Fibroblast of lung (primary cell): ENCODE measurements at regions not wholly inside any gene's neighbourhood (a gene's known extent, or its start where the extent isn't known, plus 50 kb on each side); places are given as distances from the start of the nearest gene placed in this dataset.

ENCODE experiments used
- EZH2 ChIP-seq: IDR thresholded peaks from 2 replicates; pipeline ENCODE4 v1.5.1; 2012; ENCODE audit warnings: low read length, control low read depth, mild to moderate bottlenecking; ENCODE audit errors: missing control alignments
- TF ChIP-seq, protein P1 (sequence below), 2 donors: IDR thresholded peaks in 1 of 2; conservative IDR thresholded peaks in 1 of 2; 1 replicate in 1 of 2; 2 replicates in 1 of 2; pipeline ENCODE4 v1.5.1; 2011 to 2012; ENCODE audit warnings: low read length in 2 of 2, control low read depth in 1 of 2, inconsistent platforms in 1 of 2, low read depth in 1 of 2, mild to moderate bottlenecking in 1 of 2

DNA sequence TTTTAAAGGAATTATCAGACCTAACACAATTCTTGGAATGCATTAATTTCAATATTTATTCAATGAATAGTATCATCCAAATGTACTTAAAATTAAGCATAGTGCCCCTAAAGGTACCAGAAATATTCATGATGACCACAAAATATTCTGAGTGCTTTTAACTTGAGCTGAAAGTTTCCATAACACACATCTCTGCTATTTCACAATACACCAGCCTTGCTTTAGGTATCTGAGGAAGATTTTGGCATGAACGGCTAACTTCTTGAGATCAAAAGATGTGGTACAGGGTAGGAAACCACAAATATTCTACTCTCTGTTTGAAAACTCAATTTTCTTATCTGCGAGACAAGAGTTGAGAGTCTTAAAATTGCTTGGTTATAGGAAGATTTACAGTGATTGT, 538.3 kb upstream of the PCDH7 start:
- TF ChIP-seq, protein P1, sequence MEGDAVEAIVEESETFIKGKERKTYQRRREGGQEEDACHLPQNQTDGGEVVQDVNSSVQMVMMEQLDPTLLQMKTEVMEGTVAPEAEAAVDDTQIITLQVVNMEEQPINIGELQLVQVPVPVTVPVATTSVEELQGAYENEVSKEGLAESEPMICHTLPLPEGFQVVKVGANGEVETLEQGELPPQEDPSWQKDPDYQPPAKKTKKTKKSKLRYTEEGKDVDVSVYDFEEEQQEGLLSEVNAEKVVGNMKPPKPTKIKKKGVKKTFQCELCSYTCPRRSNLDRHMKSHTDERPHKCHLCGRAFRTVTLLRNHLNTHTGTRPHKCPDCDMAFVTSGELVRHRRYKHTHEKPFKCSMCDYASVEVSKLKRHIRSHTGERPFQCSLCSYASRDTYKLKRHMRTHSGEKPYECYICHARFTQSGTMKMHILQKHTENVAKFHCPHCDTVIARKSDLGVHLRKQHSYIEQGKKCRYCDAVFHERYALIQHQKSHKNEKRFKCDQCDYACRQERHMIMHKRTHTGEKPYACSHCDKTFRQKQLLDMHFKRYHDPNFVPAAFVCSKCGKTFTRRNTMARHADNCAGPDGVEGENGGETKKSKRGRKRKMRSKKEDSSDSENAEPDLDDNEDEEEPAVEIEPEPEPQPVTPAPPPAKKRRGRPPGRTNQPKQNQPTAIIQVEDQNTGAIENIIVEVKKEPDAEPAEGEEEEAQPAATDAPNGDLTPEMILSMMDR (conservative IDR thresholded peaks at IDR 0.05 in 1 of 2, IDR thresholded peaks at IDR 0.05 in 1 of 2; ENCODE audit: low read depth in 1 of 2, low read length in 2 of 2), result no peak
- TF ChIP-seq EZH2, result no peak
